NB4 (cell line): ENCODE measurements at regions not wholly inside any gene's neighbourhood (a gene's known extent, or its start where the extent isn't known, plus 50 kb on each side); places are given as distances from the start of the nearest gene placed in this dataset.

Source experiments
- MAX ChIP-seq: IDR thresholded peaks from 2 replicates; pipeline ENCODE4 v1.6.1; 2011; ENCODE audit warnings: low read depth, low read length
- POLR2A ChIP-seq: IDR thresholded peaks from 2 replicates; pipeline ENCODE4 v1.6.1; 2011; ENCODE audit warnings: mild to moderate bottlenecking; ENCODE audit not compliant: insufficient read length; ENCODE audit errors: extremely low read depth
- TF ChIP-seq, protein P1 (sequence below): IDR thresholded peaks from one replicate; pipeline ENCODE4 v1.5.1; 2012; ENCODE audit warnings: low read depth, low read length

DNA sequence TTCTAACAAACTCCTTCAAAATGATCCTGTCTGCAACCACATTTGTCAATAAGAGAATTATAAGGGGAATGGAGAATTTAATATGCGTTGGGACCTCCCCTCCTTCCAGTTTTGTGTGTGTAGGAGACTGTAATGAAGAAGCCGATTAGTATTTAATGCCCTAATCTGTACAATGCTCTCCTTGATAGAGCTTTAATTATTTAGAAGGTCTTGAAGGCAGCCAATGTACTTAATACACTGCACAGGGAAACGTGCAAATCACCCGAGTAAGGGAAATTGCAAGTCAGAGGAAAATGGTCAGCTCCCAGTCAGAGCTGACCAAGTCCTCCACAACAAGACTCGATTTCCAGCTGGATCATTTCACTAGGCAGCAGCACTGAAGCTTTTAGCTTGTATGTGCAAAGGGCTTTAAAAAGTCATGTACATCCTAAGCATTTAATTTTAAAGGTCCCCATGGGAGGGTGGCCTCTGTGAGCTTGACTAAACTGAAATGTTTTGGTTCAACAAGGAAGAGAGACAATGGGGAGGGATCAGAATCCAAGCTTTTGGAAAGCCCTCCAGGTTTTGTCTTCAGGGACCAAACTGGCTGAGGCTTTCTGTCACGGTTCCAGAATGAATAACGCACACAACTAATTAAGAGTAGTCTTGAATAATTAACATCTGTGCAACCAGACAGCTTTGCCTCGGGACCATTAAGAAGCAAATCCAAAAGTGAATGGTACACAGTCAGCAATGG is 159.8 kb upstream of the MITF start:
- TF ChIP-seq, protein P1, sequence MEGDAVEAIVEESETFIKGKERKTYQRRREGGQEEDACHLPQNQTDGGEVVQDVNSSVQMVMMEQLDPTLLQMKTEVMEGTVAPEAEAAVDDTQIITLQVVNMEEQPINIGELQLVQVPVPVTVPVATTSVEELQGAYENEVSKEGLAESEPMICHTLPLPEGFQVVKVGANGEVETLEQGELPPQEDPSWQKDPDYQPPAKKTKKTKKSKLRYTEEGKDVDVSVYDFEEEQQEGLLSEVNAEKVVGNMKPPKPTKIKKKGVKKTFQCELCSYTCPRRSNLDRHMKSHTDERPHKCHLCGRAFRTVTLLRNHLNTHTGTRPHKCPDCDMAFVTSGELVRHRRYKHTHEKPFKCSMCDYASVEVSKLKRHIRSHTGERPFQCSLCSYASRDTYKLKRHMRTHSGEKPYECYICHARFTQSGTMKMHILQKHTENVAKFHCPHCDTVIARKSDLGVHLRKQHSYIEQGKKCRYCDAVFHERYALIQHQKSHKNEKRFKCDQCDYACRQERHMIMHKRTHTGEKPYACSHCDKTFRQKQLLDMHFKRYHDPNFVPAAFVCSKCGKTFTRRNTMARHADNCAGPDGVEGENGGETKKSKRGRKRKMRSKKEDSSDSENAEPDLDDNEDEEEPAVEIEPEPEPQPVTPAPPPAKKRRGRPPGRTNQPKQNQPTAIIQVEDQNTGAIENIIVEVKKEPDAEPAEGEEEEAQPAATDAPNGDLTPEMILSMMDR, result no peak
- TF ChIP-seq POLR2A, result no peak
- no peak for TF ChIP-seq MAX
